Neural cell (in vitro differentiated cells): ENCODE measurements at regions not wholly inside any gene's neighbourhood (a gene's known extent, or its start where the extent isn't known, plus 50 kb on each side); places are given as distances from the start of the nearest gene placed in this dataset.

Source experiments
- H2AFZ ChIP-seq: fragments of 200-600, 300-800 bp; sonication (generic), shearing (Covaris generic); 2 replicates; pipeline ENCODE4 v1.6.0; 2014; ENCODE audit warnings: low read depth, mild to moderate bottlenecking, antibody characterized with exemption, low read length, moderate library complexity
- H3F3A ChIP-seq: fragments of 200-600 bp; shearing (Covaris generic); 2 replicates; pipeline ENCODE4 v1.6.1; 2016; ENCODE audit warnings: mild to moderate bottlenecking, moderate library complexity, mixed read lengths, antibody characterized with exemption, low read length; ENCODE audit not compliant: insufficient read depth, poor library complexity, severe bottlenecking
- H3K27ac ChIP-seq: fragments of 200-600, 300-800 bp; sonication (generic), shearing (Covaris generic); 2 replicates; pipeline ENCODE4 v1.5.1; 2014; ENCODE audit warnings: mild to moderate bottlenecking, low read length, moderate library complexity
- H3K27me3 ChIP-seq: fragments of 300-800, 200-600 bp; sonication (generic), shearing (Covaris generic); 2 replicates; pipeline ENCODE4 v1.6.0; 2014; ENCODE audit warnings: mild to moderate bottlenecking, low read depth, low read length, moderate library complexity; ENCODE audit not compliant: insufficient read depth
- H3K36me3 ChIP-seq: fragments of 300-800, 200-600 bp; sonication (generic), shearing (Covaris generic); 2 replicates; pipeline ENCODE4 v1.5.1; 2014; ENCODE audit warnings: mild to moderate bottlenecking, antibody characterized with exemption, low read length, moderate library complexity; ENCODE audit not compliant: insufficient read depth
- H3K4me2 ChIP-seq: fragments of 300-800, 200-600 bp; sonication (generic), shearing (Covaris generic); 2 replicates; pipeline ENCODE4 v1.6.0; 2014; ENCODE audit warnings: mild to moderate bottlenecking, low read length
- H3K4me3 ChIP-seq: fragments of 300-800, 200-600 bp; sonication (generic), shearing (Covaris generic); 2 replicates; pipeline ENCODE4 v1.5.1; 2014; ENCODE audit warnings: mild to moderate bottlenecking, low read length, moderate library complexity
- H3K79me2 ChIP-seq: fragments of 200-600 bp; shearing (Covaris generic); replicated peaks from 2 replicates; pipeline ENCODE4 v1.6.0; 2014; ENCODE audit warnings: mild to moderate bottlenecking, low read length, moderate library complexity; ENCODE audit not compliant: insufficient read depth
- H3K9ac ChIP-seq: fragments of 300-800, 200-600 bp; sonication (generic), shearing (Covaris generic); 2 replicates; pipeline ENCODE4 v1.6.1; 2016; ENCODE audit warnings: mild to moderate bottlenecking, low read length, mixed read lengths
- H3K9me2 ChIP-seq: fragments of 200-600 bp; shearing (Covaris generic); 2 replicates; pipeline ENCODE4 v1.6.1; 2016; ENCODE audit warnings: mild to moderate bottlenecking, low read length, mixed read lengths; ENCODE audit not compliant: insufficient read depth
- H3K9me3 ChIP-seq: fragments of 200-600, 300-800 bp; sonication (generic), shearing (Covaris generic); 2 replicates; pipeline ENCODE4 v1.6.1; 2016; ENCODE audit warnings: mild to moderate bottlenecking, mixed run types, low read length, moderate library complexity, mixed read lengths
- H4K20me1 ChIP-seq: fragments of 200-600 bp; shearing (Covaris generic); 2 replicates; pipeline ENCODE4 v1.6.1; 2016; ENCODE audit warnings: mild to moderate bottlenecking, mixed run types; ENCODE audit not compliant: insufficient read depth
- EP300 ChIP-seq: fragments of 450-650 bp; conservative IDR thresholded peaks from 2 replicates; pipeline ENCODE4 v1.6.1; 2014; ENCODE audit warnings: antibody characterized with exemption, mild to moderate bottlenecking, moderate library complexity; ENCODE audit not compliant: poor library complexity, severe bottlenecking
- EZH2 ChIP-seq: fragments of 200-600, 300-800 bp; shearing (Covaris generic), sonication (generic); IDR thresholded peaks from 2 replicates; pipeline ENCODE4 v1.6.1; 2014; ENCODE audit warnings: antibody characterized with exemption, low read length, borderline replicate concordance, mild to moderate bottlenecking; ENCODE audit not compliant: insufficient read depth, poor library complexity, severe bottlenecking
- MXI1 ChIP-seq: fragments of 450-650 bp; conservative IDR thresholded peaks from 2 replicates; pipeline ENCODE4 v1.6.1; 2014; ENCODE audit warnings: antibody characterized with exemption, mild to moderate bottlenecking; ENCODE audit not compliant: poor library complexity, severe bottlenecking
- POLR2AphosphoS5 ChIP-seq: IDR thresholded peaks from 2 replicates; pipeline ENCODE4 v1.6.1; 2012
- RAD21 ChIP-seq: fragments of 450-650 bp; conservative IDR thresholded peaks from 2 replicates; pipeline ENCODE4 v1.6.1; 2014; ENCODE audit warnings: antibody characterized with exemption, mild to moderate bottlenecking, moderate library complexity
- SMC3 ChIP-seq: fragments of 450-650 bp; conservative IDR thresholded peaks from 2 replicates; pipeline ENCODE4 v1.6.1; 2014; ENCODE audit warnings: antibody characterized with exemption, mild to moderate bottlenecking, moderate library complexity; ENCODE audit not compliant: poor library complexity
- TAF1 ChIP-seq: IDR thresholded peaks from 2 replicates; pipeline ENCODE4 v1.6.1; 2012; ENCODE audit warnings: low read depth
- TF ChIP-seq, protein P1 (sequence below): IDR thresholded peaks from 2 replicates; pipeline ENCODE4 v1.6.1; 2012; ENCODE audit warnings: borderline replicate concordance
- TF ChIP-seq, protein P2 (sequence below): fragments of 450-650 bp; IDR thresholded peaks from 2 replicates; pipeline ENCODE4 v1.5.1; 2014; ENCODE audit warnings: antibody characterized with exemption, mild to moderate bottlenecking, moderate library complexity; ENCODE audit not compliant: poor library complexity, severe bottlenecking

DNA sequence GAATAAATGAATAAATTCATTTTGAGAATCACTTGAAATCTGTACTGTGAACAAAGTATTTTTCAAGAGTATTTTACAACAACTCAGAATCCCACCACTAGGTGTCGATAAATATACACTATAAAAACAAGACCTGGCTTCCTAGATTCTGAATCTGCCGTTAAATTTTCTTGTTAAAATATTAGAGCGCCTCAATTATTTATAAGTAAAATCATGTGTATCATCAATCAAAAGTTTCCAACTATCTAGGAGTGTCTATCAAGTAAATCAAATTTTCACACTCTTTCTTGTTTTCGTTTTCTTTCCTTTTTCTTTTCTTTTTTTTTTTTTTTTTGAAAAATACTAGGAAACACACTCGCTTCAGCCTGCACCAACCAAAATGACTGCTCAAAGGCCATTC, 179.2 kb upstream of the DCN start:
- H3F3A ChIP-seq = no peaks in the 10 kb centered on the region
- no peak overlapping the region for H3K9ac ChIP-seq
- H2AFZ ChIP-seq = no peak overlapping the region
- H3K27ac ChIP-seq = no peak overlapping the region
- TF ChIP-seq EZH2 = no peak
- TF ChIP-seq, protein P1, sequence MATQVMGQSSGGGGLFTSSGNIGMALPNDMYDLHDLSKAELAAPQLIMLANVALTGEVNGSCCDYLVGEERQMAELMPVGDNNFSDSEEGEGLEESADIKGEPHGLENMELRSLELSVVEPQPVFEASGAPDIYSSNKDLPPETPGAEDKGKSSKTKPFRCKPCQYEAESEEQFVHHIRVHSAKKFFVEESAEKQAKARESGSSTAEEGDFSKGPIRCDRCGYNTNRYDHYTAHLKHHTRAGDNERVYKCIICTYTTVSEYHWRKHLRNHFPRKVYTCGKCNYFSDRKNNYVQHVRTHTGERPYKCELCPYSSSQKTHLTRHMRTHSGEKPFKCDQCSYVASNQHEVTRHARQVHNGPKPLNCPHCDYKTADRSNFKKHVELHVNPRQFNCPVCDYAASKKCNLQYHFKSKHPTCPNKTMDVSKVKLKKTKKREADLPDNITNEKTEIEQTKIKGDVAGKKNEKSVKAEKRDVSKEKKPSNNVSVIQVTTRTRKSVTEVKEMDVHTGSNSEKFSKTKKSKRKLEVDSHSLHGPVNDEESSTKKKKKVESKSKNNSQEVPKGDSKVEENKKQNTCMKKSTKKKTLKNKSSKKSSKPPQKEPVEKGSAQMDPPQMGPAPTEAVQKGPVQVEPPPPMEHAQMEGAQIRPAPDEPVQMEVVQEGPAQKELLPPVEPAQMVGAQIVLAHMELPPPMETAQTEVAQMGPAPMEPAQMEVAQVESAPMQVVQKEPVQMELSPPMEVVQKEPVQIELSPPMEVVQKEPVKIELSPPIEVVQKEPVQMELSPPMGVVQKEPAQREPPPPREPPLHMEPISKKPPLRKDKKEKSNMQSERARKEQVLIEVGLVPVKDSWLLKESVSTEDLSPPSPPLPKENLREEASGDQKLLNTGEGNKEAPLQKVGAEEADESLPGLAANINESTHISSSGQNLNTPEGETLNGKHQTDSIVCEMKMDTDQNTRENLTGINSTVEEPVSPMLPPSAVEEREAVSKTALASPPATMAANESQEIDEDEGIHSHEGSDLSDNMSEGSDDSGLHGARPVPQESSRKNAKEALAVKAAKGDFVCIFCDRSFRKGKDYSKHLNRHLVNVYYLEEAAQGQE = no peak
- no peak for TF ChIP-seq TAF1
- peak; percentile 87 for TF ChIP-seq SMC3
- TF ChIP-seq, protein P2, sequence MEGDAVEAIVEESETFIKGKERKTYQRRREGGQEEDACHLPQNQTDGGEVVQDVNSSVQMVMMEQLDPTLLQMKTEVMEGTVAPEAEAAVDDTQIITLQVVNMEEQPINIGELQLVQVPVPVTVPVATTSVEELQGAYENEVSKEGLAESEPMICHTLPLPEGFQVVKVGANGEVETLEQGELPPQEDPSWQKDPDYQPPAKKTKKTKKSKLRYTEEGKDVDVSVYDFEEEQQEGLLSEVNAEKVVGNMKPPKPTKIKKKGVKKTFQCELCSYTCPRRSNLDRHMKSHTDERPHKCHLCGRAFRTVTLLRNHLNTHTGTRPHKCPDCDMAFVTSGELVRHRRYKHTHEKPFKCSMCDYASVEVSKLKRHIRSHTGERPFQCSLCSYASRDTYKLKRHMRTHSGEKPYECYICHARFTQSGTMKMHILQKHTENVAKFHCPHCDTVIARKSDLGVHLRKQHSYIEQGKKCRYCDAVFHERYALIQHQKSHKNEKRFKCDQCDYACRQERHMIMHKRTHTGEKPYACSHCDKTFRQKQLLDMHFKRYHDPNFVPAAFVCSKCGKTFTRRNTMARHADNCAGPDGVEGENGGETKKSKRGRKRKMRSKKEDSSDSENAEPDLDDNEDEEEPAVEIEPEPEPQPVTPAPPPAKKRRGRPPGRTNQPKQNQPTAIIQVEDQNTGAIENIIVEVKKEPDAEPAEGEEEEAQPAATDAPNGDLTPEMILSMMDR = peak; percentile 77
- no peak for TF ChIP-seq POLR2AphosphoS5
- TF ChIP-seq RAD21 = peak; percentile 83
- no peak for TF ChIP-seq EP300
- TF ChIP-seq MXI1 = no peak
- H4K20me1 ChIP-seq = no peaks in the 10 kb centered on the region
- H3K27me3 ChIP-seq = no peaks in the 10 kb centered on the region
- no peaks in the 10 kb centered on the region for H3K9me3 ChIP-seq
- no peak overlapping the region for H3K4me3 ChIP-seq
- no peaks in the 10 kb centered on the region for H3K9me2 ChIP-seq
- H3K36me3 ChIP-seq = no peaks in the 10 kb centered on the region
- H3K4me2 ChIP-seq = no peak overlapping the region
- H3K79me2 ChIP-seq = no peaks in the 10 kb centered on the region

DNA sequence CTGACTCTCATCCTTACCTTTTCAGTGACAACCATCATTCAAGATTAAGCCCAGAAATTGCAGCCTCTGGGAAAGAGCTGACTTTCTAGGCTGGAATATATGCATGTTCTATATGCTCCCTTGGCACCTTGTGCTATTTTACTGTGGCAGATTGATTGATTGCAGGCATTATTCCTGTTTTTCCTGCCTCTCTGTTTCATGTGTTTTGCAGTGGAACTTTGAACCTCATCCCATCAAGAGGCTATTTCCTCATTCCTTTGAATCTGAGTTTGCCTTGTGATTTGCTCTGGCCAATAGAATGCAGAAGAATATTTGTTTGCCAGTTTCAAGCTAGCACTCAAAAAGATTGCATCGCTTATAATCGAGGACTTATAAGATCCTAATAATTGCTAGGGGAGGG, 174.8 kb upstream of the DCN start:
- Histone ChIP-seq H3K4me2 (no peak overlapping the region), H3K27ac (peak overlapping the region; percentile 77), H4K20me1 (no peaks in the 10 kb centered on the region), H3K4me3 (peak overlapping the region; percentile 41), H2AFZ (no peak overlapping the region), H3K27me3 (no peaks in the 10 kb centered on the region), H3K9ac (no peak overlapping the region), H3F3A (no peaks in the 10 kb centered on the region), H3K9me3 (no peaks in the 10 kb centered on the region), H3K79me2 (no peaks in the 10 kb centered on the region), H3K36me3 (no peaks in the 10 kb centered on the region), H3K9me2 (no peaks in the 10 kb centered on the region)
- TF ChIP-seq, protein P1 = peak; percentile 99
- no peak for TF ChIP-seq EZH2
- no peak for TF ChIP-seq SMC3
- TF ChIP-seq, protein P2 = no peak
- peak; percentile 96 for TF ChIP-seq EP300
- TF ChIP-seq TAF1 = no peak
- peak; percentile 88 for TF ChIP-seq POLR2AphosphoS5
- TF ChIP-seq MXI1 = no peak
- no peak for TF ChIP-seq RAD21
